HG03066 (cell line): ENCODE measurements at regions not wholly inside any gene's neighbourhood (a gene's known extent, or its start where the extent isn't known, plus 50 kb on each side); places are given as distances from the start of the nearest gene placed in this dataset.

ENCODE experiments used
- ATAC-seq: cut with Tn5 transposase; IDR thresholded peaks from one replicate; pipeline ENCODE4 v1.9.1; 2021; ENCODE audit warnings: low read depth; ENCODE audit not compliant: unreplicated experiment

DNA sequence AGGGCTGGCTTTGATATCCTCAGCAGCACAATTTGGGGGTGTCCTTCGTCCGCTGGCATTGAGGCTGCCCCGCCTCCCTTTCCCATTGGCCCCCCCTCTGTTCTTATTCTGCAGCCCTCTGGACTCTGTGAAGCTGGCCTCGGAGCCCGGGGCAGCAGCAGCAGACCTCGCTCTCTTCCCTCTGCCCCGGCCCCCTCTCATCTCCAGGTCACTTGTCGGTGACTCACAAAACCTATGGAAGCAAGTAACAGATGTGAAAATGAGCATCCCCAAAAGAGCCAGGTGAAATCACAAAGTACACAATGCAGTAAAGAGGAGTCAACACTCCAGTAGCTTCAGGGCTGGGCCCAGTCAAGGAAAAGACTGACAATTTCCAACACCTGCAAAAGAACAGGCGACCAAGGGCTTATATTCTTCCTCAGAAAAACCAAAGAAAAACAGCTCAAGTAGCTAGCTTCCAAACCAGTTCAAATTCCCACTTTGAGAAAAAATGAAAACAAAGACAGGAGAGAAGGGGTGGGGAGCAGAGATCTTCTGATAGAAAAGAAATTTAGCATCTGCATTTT lies 97.5 kb downstream of the ZNF608 start:
- no peak for ATAC-seq

DNA sequence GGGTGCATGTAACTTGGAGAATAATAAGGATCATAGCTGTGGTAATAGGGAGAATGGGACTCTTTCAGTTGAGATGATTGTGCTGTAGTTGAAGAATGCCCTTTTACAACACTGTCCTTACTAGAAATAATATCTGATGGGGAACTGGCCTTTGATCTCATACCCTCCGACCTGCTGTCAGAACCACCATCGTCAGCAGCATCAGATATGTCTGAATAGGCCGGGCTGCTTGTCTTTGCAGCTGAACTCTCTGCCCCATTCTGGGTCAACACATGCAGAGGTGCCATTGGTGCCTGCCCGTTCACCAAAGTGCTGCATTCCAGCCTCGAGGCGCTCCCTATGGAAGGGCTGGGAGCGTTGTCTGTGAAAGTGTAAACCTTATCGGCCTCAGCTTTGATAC lies 99.1 kb downstream of the ZNF608 start:
- ATAC-seq, result no peak

DNA sequence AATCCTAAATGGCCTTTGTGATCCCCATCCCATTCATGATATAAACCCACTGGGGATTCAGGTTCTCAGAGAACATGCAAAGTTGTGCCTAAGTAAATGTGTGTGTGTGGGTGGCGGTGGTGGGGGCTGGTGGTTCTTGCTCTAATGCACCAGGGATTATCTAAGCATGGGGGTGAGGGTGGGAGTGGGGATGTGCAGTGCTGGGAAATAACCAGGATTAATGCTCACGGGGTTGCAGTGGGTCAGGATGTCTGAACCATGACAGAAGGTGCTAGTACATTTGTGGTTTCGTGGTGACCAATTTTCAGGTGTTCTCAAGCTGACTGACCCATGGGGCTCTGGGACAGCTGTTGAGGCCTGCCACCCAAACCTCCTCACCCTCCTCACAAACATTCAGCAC lies 101.0 kb downstream of the ZNF608 start:
- no peak for ATAC-seq

DNA sequence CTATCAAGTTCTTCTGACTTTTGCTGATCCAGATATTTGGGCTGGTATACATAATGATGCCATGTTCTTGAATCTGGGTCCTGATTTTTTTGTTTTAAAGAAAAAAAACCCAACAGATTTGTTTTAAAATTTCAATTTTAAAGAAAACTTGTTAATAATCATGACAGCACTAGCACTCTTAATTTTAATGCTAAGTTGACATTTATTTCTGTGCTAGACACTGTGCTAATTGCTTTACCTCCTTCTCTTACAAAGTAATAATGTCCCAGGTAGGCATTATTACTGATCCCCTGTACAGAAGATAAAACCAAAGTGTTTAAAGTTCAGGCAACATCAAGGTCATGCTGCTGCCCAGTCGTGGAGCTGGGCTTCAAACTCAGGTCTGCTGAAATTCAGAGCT lies 101.9 kb downstream of the ZNF608 start:
- ATAC-seq, result no peak

DNA sequence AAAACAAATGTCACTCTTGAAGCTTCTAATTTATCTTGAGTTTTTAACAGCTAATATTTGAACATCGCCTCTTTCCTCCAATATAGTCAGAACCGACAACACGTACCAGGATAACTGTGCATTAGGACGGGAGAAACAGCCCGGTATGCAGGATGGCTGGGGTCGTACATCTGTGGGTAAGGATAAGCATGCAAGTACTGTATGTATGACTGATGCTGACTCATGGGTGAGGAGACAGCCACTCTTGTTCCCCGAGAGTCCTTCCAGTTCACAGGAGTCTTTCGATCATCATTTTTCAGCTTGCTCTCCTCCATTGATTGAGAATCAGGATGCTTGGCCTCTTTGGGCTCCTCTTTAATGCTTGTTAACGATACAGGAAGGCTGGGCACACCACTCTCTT lies 102.3 kb downstream of the ZNF608 start:
- ATAC-seq, result no peak

DNA sequence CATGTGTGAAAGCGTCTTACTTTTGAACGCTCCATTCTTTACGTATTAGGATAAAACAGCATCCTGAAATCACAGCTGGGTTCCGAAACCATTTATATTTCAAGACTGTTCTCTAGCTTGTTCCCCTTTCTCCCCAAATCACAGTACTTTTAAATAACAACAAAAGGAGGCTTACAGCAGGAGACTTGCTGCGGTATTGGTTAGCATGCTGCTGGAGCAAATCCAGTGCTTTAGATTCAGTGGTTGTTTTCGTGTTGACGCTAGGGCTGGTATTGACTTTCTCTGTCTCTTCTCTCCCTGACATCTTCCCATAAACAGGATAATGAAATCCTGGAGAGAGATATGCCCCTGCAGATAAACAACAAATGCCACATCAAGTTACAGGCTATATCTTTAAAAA lies 103.1 kb downstream of the ZNF608 start:
- ATAC-seq, result no peak

DNA sequence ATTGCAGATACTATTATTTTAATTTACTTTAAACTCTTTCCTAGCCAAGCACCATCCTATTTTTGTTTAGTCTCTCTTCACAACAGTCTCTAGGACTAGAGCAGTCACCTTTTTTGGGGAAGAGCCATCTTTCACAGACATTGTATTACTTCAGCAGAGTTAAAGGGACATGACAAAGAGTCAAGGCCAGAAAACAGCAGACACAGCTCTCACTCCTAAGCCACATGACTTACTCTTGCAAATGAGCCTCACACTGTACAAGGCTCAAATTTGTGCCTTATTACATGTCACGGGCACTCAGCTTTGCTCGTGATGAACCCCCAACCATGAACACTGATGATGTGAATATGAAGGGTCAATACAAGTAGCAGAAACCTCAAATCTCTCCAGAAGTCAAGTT lies 104.3 kb downstream of the ZNF608 start:
- ATAC-seq, result no peak

DNA sequence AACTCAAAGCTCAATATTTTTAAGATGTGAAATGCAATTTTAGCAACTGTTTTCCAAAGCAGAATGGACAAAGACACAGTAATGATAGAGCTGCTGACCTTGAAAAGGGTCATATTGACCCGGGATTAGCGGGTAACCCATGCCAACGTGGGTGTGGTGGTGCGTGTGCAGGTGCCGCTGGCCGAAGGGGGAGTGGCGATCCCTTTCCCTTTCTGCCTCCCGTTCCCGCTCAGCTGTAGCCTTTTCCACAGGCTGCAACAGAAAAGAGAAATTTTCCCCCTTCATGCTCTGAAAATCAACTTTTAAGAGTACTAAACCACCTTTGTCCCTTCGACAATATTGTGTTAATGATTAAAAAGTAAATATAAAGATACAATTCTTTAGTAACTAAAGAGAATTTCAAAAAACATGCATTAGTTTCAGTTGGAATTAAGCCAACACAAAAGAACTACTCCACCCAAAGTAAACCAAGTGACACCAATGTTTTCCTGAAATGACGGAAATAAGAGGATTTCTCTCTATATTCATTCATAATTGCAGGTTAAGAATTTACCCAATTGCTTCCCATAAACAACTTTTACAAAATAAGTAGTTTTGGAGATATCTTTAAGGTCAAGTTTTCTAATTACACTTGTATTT lies 105.2 kb downstream of the ZNF608 start:
- no peak for ATAC-seq

DNA sequence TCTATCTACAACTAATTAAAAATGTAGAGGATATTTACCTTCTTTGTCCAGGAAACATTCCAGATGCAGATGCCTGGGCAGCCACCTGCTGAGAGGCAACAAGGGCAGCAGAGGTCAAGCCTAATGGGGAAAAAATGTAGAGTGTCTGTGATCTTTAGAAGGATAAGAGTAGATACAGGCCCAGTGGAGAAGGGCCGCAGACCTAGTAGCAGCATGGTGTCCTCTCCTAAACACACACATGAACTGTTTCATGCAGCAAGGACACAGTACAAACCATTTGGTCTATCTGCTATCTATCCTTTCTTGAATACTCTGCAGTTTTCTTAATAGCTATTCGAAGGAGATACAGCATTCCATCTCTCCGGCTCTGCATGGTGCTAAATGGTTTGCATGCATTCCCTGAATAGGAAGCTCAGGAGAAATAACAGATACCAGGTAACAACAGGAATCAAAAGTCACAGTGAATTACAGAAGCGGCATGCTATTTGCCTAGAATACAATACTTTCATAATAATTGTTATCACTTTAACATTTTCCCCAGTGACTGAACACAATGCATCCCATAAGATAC lies 107.3 kb downstream of the ZNF608 start:
- ATAC-seq, result no peak

DNA sequence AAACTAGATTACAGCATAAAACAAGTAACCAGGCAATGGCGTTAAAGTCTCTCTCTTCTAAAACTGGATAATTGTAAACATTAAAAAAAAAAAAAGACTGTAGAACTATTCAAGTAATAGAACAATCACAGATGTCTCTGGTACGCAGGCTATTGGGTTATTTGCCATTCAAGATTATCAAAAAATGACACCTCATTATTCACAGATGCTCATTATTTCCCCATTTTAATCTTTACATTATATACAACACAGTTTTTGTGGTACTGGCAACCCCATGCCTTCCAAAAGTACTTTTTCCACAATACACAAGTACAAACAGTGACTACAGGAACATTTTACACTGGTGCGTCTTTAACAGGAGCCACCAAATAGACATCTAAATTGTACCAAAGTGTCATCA lies 109.4 kb downstream of the ZNF608 start:
- ATAC-seq, result no peak

DNA sequence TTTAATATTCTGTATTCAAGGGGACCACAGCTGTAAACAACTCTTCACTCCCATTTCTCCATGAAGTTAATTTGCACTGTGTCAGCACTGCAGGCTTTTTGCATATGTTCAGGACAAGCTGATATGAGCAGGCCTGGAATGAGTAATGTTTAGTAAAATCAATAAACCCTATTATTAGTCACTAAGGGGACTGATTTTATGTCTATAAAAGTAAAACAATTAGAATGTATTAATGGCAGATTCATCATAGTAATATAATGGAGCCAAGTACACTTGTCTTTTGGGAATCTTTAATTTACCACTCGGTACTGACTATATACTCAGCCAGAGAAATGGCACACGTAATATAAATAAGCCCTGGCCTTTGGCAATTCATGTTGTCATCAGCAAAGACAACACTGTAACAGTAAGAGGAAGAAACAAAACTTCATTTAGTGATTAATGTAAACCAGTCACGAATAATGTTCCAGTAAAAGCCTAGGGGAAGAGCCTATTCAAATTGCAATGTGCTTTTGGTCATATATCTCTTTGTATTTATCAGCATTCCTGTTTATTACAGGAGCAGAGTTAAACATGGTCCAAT lies 111.6 kb downstream of the ZNF608 start:
- no peak for ATAC-seq

DNA sequence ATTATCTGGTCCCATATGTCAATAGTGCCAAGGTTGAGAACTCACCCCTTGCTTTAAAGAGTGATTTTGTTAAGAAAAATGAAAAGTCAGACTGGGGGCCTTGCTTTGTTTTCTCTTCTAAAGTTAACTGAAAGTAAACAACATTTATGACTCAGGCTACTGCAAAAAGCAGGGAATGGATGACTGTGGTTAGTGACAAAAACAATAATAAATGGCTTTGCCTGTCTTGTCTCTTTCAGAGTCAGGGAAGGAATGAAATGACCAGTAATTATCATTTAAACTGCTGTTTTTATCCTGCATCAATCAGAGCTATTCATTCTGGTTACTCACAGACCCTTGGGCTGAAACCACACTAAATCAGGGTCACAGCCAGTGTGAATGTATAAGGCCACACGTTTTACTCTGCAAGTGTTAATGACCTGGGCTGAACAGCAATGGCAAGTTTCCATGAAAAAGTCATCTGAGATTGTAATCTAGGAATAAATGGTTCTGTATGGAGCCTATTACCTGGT lies 112.2 kb downstream of the ZNF608 start:
- no peak for ATAC-seq

DNA sequence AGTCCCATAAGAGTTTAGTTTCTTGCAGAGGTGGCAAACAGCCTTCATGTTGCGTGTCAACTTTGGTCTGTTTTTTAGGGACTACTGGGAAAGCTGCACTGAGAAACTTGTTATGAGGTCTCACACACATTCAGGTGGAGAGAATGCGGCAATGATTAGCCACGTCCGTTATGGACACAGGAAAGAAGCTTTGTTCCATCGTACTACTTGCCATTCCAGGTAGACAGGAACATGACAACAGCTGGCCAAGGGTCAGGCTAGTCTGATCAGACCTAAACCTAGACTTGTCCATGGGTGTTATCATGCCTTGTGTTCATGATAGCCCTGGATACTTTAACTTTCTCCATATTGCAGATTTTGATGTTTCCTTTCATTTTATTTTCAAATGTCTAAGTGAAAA lies 113.2 kb downstream of the ZNF608 start:
- ATAC-seq, result no peak

DNA sequence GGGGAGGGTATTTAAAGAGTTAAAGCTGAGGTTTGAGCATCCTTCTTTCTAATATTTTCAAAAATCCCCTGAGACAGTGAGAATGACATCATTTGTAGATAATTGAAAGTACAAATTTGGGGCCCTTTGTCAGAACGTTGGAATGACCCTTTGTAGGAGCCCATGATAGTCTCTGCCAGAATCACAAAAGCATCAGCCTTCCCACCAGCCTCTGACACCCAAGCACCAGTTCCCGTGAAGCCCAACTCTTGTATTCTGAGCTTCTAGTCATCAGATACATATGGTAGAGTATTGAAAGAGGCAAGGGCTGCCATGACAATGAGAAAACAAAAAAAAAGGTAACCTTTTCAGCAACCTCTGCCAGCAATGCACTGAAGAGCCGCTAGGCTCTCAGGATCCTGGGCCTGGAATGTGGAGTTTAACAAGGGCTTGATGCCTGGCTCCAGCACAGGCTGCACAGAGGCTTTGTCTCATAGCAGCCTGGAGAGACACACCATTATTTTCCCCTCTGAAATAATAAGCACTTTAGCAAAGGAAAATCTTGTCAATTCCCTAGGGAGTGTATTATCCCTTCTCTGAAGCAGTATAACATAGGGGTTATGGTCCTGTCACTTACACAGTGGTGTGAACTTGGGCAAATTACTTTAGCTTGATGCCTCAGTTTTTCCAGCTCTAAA lies 114.4 kb downstream of the ZNF608 start:
- no peak for ATAC-seq

DNA sequence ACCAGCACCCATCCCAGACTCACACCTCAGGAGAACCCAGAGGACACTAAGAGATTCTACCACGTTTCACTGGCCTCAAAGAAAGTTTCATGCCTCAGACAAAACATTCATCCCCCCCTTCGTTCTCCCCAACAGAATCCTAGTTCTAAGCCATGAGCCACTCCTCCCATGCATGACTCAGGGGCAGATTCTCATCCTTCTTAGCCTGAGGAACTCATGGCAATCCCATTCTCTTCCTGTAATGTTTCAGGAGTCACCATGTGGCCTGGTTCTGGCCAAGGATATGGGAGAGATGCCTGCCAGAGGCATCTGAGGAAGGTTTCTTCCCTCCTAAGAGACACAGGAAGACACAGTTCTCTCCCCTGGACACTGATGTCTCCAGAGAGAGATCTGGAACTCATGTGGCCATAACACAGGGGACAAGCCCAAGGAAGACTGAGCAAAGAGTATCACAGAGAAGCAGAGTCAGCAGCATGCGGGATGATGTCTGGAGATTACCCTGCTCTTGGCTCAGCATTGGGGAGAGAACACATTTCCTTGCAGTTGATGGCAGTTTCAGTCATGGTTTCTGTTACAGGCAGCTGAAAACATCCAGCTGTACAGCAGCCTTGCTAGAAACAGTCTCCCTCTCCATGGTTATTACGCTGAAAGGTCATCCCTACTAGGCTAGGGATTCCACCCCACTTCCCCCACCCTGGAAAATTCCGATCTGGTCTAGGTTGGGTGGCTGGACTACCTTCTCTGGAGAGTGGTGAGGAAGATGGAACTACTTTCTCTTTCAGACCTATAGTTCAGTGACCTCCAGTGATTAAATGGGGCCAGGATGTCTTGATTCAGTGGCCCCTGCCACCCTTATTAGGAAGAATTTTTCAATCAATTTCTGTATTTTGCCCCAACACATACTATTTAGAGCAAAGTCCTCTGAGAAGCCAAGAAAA lies 115.4 kb downstream of the ZNF608 start:
- peak; percentile 86 for ATAC-seq

DNA sequence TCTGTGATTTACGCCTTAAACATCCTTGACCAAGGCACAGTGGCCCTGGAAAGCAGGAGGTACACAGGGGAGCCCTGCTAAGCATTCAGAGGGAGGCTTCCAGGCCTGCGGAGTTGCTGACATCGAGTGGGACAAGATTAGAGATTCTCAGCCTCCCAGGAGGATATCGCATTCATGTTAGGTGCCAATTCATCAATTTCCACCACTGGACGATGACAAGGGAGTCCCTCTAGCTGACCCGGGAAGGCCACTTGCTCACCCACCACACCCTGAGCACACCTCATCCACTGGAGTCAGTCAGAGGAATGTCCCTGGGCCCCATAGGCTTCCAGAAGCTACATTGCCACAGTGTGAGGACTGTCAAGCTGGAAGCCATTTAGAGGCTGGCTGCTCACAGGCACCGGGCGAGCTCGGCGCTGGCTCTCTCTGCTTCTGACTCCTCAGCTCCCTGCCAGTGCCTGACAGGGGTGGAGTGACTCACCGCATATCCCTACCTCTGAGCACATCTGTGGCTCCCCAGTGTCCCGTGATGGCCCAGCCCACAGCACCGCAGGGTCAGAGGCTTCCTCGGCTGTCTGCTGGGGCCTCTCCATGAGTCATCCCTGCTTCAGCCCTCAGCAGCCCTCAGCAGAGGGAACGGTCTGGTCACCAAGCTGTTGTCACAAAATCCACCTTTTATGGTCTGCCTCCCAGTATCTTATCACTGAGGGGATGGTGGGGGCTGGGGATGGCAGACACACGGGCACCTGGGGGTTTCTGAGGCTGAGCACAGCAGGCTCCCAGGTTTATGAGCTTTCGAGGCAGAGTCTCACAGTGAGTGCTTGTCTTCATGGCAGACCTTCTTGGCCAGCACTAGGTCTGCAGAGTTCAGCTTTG lies 117.5 kb downstream of the ZNF608 start:
- ATAC-seq, result no peak

DNA sequence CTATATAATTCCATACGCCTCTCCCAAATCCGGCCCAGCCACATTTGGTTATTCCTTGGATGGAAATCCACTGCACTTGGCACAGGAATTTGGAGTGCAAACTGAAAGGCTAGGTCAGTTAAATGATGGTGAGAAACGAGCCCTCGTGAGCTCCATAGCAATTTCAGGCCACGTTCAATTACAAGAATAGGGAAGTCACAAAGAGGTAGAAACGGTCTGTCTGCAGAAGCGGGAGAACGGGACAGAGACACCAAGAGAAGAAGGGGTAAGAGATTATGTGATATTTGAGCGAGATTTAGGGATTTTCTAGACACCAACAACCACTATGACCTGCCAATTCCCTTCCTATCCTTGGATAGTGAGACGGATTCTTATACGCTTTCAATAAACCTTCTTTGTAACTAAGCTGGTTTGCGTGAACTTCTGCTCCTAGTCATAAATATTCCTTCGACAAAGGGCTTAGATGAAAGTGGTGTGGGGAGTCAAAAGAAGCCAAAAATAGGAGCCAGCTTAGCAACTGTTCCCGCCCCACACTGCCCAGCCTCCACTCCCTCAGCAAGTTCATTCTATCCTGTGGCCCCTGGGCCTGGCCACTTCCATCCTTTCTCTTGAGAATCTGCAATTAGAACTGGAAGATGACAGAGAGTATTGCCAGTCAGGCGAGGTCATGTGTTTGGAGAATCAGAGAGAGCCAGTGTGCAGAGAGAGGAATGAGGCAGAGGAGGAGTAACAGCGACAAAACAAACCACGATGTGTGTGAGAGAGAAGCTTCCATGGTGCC lies 118.4 kb downstream of the ZNF608 start:
- ATAC-seq, result no peak

DNA sequence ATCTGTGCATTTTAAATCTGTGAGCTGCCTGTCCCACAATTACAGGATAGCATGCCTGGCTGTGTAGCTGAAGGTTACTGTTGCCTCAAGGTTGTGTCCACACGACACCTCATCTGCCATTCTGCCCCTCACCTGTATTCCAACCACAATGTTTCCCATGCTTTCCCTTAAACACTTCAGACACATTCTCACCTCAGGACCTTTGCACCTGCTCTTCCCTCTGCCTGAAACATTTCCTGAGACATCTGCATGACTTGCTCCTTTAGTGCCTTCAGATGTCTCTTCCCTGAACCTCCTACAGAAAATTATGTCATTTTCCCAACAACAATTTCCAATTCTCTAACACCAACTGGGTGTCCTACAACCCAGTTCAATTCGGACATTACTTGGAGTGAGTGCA lies 120.4 kb downstream of the ZNF608 start:
- ATAC-seq, result no peak

DNA sequence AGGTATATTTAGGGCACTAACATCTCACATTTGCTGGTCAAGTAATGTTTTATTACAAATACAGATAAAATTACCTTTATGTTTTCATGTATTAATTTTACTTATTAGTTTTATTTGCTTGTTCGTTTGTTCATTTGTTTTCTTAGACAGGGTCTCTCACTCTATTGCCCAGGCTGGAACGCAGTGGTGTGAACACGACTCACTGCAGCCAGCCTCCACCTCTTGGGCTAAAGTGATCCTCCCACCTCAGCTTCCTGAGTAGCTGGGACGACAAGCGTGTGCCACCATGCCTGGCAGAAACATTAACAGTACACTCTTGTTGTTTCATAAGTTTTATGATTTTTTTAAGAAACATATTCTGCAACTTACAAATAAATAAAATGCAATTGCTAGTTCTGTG lies 123.2 kb downstream of the ZNF608 start:
- no peak for ATAC-seq
